ENCODE measurements at regions not wholly inside any gene's neighbourhood (a gene's known extent, or its start where the extent isn't known, plus 50 kb on each side); places are given as distances from the start of the nearest gene placed in this dataset.

DNA sequence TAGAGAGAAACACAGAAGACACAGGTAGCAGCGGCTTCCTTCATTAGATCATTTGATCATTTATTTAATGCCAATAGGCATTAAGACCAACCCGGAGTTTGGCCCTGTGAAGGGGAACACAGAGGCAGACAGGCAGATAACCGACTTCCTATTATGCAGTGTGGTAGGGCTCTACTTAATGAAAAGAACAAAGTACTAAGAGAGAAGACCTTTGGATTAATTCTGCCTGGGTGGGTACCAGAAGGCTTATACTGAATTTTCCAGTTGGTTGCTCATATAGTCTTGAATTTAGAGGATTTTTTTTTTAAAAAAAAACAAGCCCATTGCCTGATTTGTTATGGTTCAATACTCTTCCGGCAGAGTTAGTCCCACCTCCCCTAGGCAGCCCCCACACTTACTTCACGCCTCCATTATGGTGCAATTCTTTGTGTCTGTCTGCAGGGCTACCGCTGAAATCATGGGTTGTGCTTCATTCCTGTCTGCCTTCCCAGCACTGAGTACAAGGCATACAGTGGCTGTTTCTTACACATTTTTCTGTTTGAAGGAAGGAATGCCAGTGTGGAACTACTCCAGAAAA is 244.3 kb upstream of the APCDD1 start:
- TF ChIP-seq, protein P1, sequence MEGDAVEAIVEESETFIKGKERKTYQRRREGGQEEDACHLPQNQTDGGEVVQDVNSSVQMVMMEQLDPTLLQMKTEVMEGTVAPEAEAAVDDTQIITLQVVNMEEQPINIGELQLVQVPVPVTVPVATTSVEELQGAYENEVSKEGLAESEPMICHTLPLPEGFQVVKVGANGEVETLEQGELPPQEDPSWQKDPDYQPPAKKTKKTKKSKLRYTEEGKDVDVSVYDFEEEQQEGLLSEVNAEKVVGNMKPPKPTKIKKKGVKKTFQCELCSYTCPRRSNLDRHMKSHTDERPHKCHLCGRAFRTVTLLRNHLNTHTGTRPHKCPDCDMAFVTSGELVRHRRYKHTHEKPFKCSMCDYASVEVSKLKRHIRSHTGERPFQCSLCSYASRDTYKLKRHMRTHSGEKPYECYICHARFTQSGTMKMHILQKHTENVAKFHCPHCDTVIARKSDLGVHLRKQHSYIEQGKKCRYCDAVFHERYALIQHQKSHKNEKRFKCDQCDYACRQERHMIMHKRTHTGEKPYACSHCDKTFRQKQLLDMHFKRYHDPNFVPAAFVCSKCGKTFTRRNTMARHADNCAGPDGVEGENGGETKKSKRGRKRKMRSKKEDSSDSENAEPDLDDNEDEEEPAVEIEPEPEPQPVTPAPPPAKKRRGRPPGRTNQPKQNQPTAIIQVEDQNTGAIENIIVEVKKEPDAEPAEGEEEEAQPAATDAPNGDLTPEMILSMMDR (IDR thresholded peaks at IDR 0.05; ENCODE audit: partially characterized antibody, unreplicated experiment): no peak

DNA sequence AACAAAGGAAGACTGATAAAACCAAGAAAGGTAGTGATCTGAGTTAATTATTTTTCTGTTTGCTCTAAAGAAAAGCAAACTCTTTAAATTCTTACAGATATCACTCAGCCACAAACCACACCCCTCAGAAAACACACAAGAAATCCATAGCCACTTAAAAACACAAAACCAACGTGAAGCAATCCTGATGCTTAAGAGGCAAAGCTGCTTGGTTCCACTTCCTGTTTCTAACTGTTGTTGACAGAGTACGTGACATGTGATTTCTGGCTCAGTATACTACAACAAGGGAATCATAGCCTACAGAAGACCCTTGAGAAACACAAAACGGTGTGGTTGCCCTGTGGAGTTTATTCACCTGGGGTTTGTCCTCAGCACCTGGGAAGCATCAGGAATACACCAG is 240.9 kb upstream of the APCDD1 start:
- no peaks in the 10 kb centered on the region for H3K9me3 Mint-ChIP-seq (ENCODE audit: unreplicated experiment)
- H3K27ac Mint-ChIP-seq (ENCODE audit: unreplicated experiment): no peak overlapping the region
- TF ChIP-seq, protein P1 (IDR thresholded peaks at IDR 0.05; ENCODE audit: partially characterized antibody, unreplicated experiment): no peak
- peaks cover 3% of the 10 kb centered on the region for H3K4me1 Mint-ChIP-seq (ENCODE audit: low read depth, unreplicated experiment)
- H3K27me3 Mint-ChIP-seq (ENCODE audit: unreplicated experiment): no peaks in the 10 kb centered on the region
- H3K4me3 Mint-ChIP-seq (ENCODE audit: unreplicated experiment): no peak overlapping the region
- H3K36me3 Mint-ChIP-seq (ENCODE audit: unreplicated experiment): peaks cover 11% of the 10 kb centered on the region
- DNase-seq: no peak

More for the DNA sequence above, 244.3 kb upstream of the APCDD1 start:
- Mint-ChIP-seq H3K4me1 (ENCODE audit: low read depth, unreplicated experiment) (peaks cover 3% of the 10 kb centered on the region), H3K27me3 (ENCODE audit: unreplicated experiment) (peaks cover 2% of the 10 kb centered on the region), H3K4me3 (ENCODE audit: unreplicated experiment) (no peak overlapping the region), H3K9me3 (ENCODE audit: unreplicated experiment) (peaks cover 4% of the 10 kb centered on the region), H3K27ac (ENCODE audit: unreplicated experiment) (no peak overlapping the region), H3K36me3 (ENCODE audit: unreplicated experiment) (peaks cover 6% of the 10 kb centered on the region)
- DNase-seq: no peak

DNA sequence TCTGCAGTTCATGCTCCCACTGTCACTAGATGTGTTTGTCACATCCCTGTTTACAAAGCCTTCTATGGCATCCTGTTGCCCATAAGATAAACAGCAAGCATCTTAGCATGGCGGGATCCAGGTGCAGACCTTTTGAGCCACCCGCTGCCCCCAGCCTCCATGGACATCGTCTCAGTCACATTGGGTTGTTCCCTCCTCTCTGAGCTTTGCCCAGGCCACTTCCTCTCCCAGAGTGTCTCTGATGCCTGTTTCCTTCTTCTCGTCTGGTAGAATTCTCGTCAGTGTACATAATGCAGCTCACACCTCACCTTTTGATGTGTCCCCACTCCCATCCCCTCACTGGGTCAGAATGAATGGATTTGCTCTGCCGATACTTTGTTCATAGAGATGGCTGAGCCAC is 239.0 kb upstream of the APCDD1 start:
- Mint-ChIP-seq H3K27ac (ENCODE audit: unreplicated experiment) (no peak overlapping the region), H3K4me1 (ENCODE audit: low read depth, unreplicated experiment) (peaks cover 3% of the 10 kb centered on the region), H3K4me3 (ENCODE audit: unreplicated experiment) (no peak overlapping the region), H3K27me3 (ENCODE audit: unreplicated experiment) (no peaks in the 10 kb centered on the region), H3K36me3 (ENCODE audit: unreplicated experiment) (peaks cover 12% of the 10 kb centered on the region), H3K9me3 (ENCODE audit: unreplicated experiment) (no peaks in the 10 kb centered on the region)
- TF ChIP-seq, protein P1 (IDR thresholded peaks at IDR 0.05; ENCODE audit: partially characterized antibody, unreplicated experiment): no peak
- no peak for DNase-seq

DNA sequence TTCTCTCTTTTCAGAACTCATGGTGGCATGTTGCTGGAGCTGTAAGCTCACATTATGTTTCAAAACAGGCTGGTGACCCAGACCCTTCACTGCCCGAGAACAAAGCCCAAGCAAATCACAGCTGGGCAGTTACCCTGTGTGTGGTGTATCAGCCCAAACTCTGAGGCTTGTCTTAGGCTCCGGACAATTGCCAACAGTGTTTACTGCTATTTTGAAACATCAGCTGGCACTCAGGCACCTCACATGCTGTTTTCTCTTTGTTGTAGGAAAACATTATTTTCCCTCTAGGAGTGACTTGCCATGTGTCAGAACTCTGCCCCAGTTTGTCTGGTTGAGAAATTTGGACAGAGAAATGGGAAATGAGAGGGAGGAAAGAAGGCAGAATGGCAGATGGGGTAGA is 237.6 kb upstream of the APCDD1 start:
- Mint-ChIP-seq H3K9me3 (ENCODE audit: unreplicated experiment) (peaks cover 4% of the 10 kb centered on the region), H3K36me3 (ENCODE audit: unreplicated experiment) (peaks cover 20% of the 10 kb centered on the region)

DNA sequence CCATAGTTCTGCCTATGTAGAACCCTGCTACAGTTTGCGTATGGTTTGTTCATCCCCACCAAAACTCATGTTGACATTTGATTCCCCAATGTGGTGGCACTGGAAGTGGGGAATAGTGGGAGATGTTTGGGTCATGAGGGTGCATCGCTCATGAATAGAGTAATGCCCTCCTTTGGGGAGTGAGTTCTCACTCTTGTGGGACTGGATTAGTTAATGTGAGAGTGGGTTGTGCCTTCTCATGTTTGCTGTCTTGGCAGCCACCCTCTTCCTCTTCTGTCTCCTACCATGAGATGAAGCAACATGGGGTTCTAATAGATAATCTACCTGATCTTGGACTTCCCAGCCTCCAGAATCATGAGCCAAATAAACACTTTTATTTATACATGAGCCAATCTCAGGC is 237.2 kb upstream of the APCDD1 start:
- Mint-ChIP-seq H3K9me3 (ENCODE audit: unreplicated experiment) (peaks cover 4% of the 10 kb centered on the region), H3K27me3 (ENCODE audit: unreplicated experiment) (no peaks in the 10 kb centered on the region), H3K4me3 (ENCODE audit: unreplicated experiment) (no peak overlapping the region), H3K4me1 (ENCODE audit: low read depth, unreplicated experiment) (no peaks in the 10 kb centered on the region), H3K36me3 (ENCODE audit: unreplicated experiment) (peaks cover 20% of the 10 kb centered on the region), H3K27ac (ENCODE audit: unreplicated experiment) (no peak overlapping the region)
- no peak for DNase-seq
- TF ChIP-seq, protein P1 (IDR thresholded peaks at IDR 0.05; ENCODE audit: partially characterized antibody, unreplicated experiment): no peak

More for the DNA sequence above, 237.6 kb upstream of the APCDD1 start:
- H3K27ac Mint-ChIP-seq (ENCODE audit: unreplicated experiment): no peak overlapping the region
- peaks cover 3% of the 10 kb centered on the region for H3K4me1 Mint-ChIP-seq (ENCODE audit: low read depth, unreplicated experiment)
- H3K27me3 Mint-ChIP-seq (ENCODE audit: unreplicated experiment): no peaks in the 10 kb centered on the region
- DNase-seq: no peak
- no peak overlapping the region for H3K4me3 Mint-ChIP-seq (ENCODE audit: unreplicated experiment)
- TF ChIP-seq, protein P1 (IDR thresholded peaks at IDR 0.05; ENCODE audit: partially characterized antibody, unreplicated experiment): no peak

Data from glutamatergic neuron (in vitro differentiated cells).